NCI-H187 treated with DMSO at 0.1 percent for 48 hours (cell line): ENCODE measurements at regions not wholly inside any gene's neighbourhood (a gene's known extent, or its start where the extent isn't known, plus 50 kb on each side); places are given as distances from the start of the nearest gene placed in this dataset.

ENCODE experiments used
- DNase-seq: peaks from one replicate; lab custom pipeline; 2025; lab: John Stamatoyannopoulos, UW

- DNase-seq, result no peak
Measured at GRCh38 chr1:118340928-118341910, 156.2 kb upstream of the SPAG17 start.

GRCh38 chr1:118339400-118340124 is 154.5 kb upstream of the SPAG17 start:
- DNase-seq, result no peak

GRCh38 chr1:118338936-118339335 is 153.9 kb upstream of the SPAG17 start:
- DNase-seq, result no peak

GRCh38 chr1:118337346-118337745 is 152.3 kb upstream of the SPAG17 start:
- DNase-seq, result no peak

- DNase-seq, result no peak
Measured at GRCh38 chr1:118335331-118335732, 150.3 kb upstream of the SPAG17 start.

GRCh38 chr1:118334506-118334905 is 149.5 kb upstream of the SPAG17 start:
- DNase-seq, result no peak

- DNase-seq, result no peak
Measured at GRCh38 chr1:118333601-118334210, 148.7 kb upstream of the SPAG17 start.

- no peak for DNase-seq
Measured at GRCh38 chr1:118326960-118327629, 142.1 kb upstream of the SPAG17 start.

- no peak for DNase-seq
Measured at GRCh38 chr1:118325550-118326225, 140.7 kb upstream of the SPAG17 start.

GRCh38 chr1:118323246-118323645 is 138.2 kb upstream of the SPAG17 start:
- no peak for DNase-seq

GRCh38 chr1:118322331-118322730 is 137.3 kb upstream of the SPAG17 start:
- DNase-seq, result no peak

- DNase-seq, result no peak
Measured at GRCh38 chr1:118321840-118322239, 136.8 kb upstream of the SPAG17 start.

GRCh38 chr1:118317842-118318614 is 133.0 kb upstream of the SPAG17 start:
- no peak for DNase-seq

GRCh38 chr1:118306851-118307250 is 121.8 kb upstream of the SPAG17 start:
- DNase-seq, result no peak

GRCh38 chr1:118304722-118305359 is 119.8 kb upstream of the SPAG17 start:
- no peak for DNase-seq

- no peak for DNase-seq
Measured at GRCh38 chr1:118303534-118303933, 118.5 kb upstream of the SPAG17 start.

GRCh38 chr1:118303064-118303463 is 118.0 kb upstream of the SPAG17 start:
- DNase-seq, result no peak

GRCh38 chr1:118302145-118302544 is 117.1 kb upstream of the SPAG17 start:
- no peak for DNase-seq

GRCh38 chr1:118300808-118301207 is 115.8 kb upstream of the SPAG17 start:
- DNase-seq, result no peak

GRCh38 chr1:118298397-118298796 is 113.4 kb upstream of the SPAG17 start:
- DNase-seq, result no peak
